Lower lobe of right lung (tissue), 2 donors: ENCODE measurements at regions not wholly inside any gene's neighbourhood (a gene's known extent, or its start where the extent isn't known, plus 50 kb on each side); places are given as distances from the start of the nearest gene placed in this dataset.
A peak's percentile ranks its signal among the peaks of the same experiment; 100 is the strongest.

ENCODE experiments used
- ATAC-seq, 2 donors: fragments of 200-7000 bp; cut with Tn5 transposase; one replicate each; pipeline ENCODE4 v1.9.1; 2020 to 2022; ENCODE audit warnings: mild to moderate bottlenecking in 2 of 2, moderate library complexity in 2 of 2
- DNase-seq: peaks from one replicate; pipeline ENCODE4 v3.0.0-alpha.2; 2020
- H3K27ac ChIP-seq: fragments of 200-600 bp; one replicate; pipeline ENCODE4 v1.8.0; 2022
- H3K27me3 ChIP-seq: fragments of 200-600 bp; one replicate; pipeline ENCODE4 v1.8.0; 2022; ENCODE audit warnings: low read depth
- H3K36me3 ChIP-seq: fragments of 200-600 bp; one replicate; pipeline ENCODE4 v1.8.0; 2022; ENCODE audit warnings: mild to moderate bottlenecking
- H3K4me1 ChIP-seq: fragments of 200-600 bp; one replicate; pipeline ENCODE4 v1.8.0; 2022
- H3K4me3 ChIP-seq: fragments of 200-600 bp; one replicate; pipeline ENCODE4 v1.8.0; 2022; ENCODE audit warnings: mild to moderate bottlenecking
- H3K9me3 ChIP-seq: fragments of 200-600 bp; one replicate; pipeline ENCODE4 v1.8.0; 2022
- intact Hi-C: fragments of 100-400 bp; cut with DNase I; formaldehyde crosslinking; loops from one replicate; pipeline ENCODE4 v1.11.0; 2022
- TF ChIP-seq, protein P1 (sequence below): fragments of 200-600 bp; IDR thresholded peaks from one replicate; pipeline ENCODE4 v1.8.0; 2022; ENCODE audit warnings: antibody characterized with exemption, mild to moderate bottlenecking
- donor health status: DM: no; HTN: yes; CAD: no; lungs with severe emphysema.

GRCh38 chr4:175386776-175387507 is 425.1 kb downstream of the GPM6A start:
- TF ChIP-seq, protein P1, sequence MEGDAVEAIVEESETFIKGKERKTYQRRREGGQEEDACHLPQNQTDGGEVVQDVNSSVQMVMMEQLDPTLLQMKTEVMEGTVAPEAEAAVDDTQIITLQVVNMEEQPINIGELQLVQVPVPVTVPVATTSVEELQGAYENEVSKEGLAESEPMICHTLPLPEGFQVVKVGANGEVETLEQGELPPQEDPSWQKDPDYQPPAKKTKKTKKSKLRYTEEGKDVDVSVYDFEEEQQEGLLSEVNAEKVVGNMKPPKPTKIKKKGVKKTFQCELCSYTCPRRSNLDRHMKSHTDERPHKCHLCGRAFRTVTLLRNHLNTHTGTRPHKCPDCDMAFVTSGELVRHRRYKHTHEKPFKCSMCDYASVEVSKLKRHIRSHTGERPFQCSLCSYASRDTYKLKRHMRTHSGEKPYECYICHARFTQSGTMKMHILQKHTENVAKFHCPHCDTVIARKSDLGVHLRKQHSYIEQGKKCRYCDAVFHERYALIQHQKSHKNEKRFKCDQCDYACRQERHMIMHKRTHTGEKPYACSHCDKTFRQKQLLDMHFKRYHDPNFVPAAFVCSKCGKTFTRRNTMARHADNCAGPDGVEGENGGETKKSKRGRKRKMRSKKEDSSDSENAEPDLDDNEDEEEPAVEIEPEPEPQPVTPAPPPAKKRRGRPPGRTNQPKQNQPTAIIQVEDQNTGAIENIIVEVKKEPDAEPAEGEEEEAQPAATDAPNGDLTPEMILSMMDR = no peak
- Histone ChIP-seq H3K4me1 (no peaks in the 10 kb centered on the region), H3K27ac (no peak overlapping the region), H3K36me3 (no peaks in the 10 kb centered on the region), H3K27me3 (no peaks in the 10 kb centered on the region), H3K9me3 (no peaks in the 10 kb centered on the region), H3K4me3 (no peak overlapping the region)
- DNase-seq (no peak), ATAC-seq (peak in 1 of 2 donors; percentile 17)
- intact Hi-C loops = no loop called here

- TF ChIP-seq, protein P1 = no peak
- no peak overlapping the region for H3K27ac ChIP-seq
- no peak for ATAC-seq
- no peaks in the 10 kb centered on the region for H3K9me3 ChIP-seq
- no peaks in the 10 kb centered on the region for H3K27me3 ChIP-seq
- intact Hi-C loops = no loop called here
- H3K36me3 ChIP-seq = no peaks in the 10 kb centered on the region
- no peak overlapping the region for H3K4me3 ChIP-seq
- DNase-seq = no peak
- no peaks in the 10 kb centered on the region for H3K4me1 ChIP-seq
Observed at GRCh38 chr4:175394208-175394607, 417.9 kb downstream of the GPM6A start.

GRCh38 chr4:175405961-175406360 is 406.1 kb downstream of the GPM6A start:
- H3K9me3 ChIP-seq = no peaks in the 10 kb centered on the region
- intact Hi-C loops = no loop called here
- DNase-seq (no peak), ATAC-seq (no peak)
- H3K27ac ChIP-seq = no peak overlapping the region
- H3K27me3 ChIP-seq = no peaks in the 10 kb centered on the region
- H3K36me3 ChIP-seq = no peaks in the 10 kb centered on the region
- H3K4me1 ChIP-seq = no peaks in the 10 kb centered on the region
- TF ChIP-seq, protein P1 = no peak
- H3K4me3 ChIP-seq = no peak overlapping the region

DNA sequence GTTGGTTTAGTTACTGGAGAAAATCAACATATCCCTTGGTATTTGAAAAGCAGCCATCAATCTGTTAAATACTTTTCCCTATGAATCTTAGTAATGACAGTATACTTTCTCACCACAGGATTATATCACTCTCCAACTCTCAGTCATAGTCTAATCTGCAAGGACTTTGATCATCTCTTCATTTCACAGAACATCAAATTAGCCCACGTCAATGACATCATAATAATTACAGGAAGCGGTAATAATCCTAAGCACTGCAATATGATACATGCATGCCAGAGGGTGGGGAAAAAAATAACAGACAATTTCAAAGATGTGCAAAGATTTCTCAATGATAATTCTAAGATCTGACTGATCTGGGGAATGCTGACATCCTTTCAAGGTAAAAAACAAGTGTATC is 404.1 kb downstream of the GPM6A start:
- no peak overlapping the region for H3K4me3 ChIP-seq
- no peak overlapping the region for H3K27ac ChIP-seq
- no peak for DNase-seq
- intact Hi-C loops = no loop called here
- H3K27me3 ChIP-seq = no peaks in the 10 kb centered on the region
- ATAC-seq = no peak
- no peaks in the 10 kb centered on the region for H3K4me1 ChIP-seq
- TF ChIP-seq, protein P1 = no peak
- H3K9me3 ChIP-seq = no peaks in the 10 kb centered on the region
- no peaks in the 10 kb centered on the region for H3K36me3 ChIP-seq

DNA sequence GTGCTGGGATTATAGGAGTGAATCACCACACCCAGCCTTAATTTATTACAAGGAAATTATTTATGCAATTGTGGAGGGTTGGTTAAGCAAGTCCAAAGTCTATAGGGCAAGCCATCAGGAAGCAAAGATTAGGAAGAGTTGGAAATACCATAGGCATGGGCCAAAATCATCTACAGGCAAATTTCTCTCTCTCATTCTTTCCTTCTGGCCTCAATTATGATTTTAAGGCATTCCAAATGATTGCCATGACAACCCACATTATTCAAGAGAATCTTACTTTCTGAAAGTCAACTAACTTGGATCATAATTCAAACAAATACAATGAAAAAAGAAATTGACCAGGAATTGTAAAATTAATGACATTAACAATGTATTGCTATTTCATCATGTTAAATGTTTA is 400.8 kb downstream of the GPM6A start:
- TF ChIP-seq, protein P1 = no peak
- no peaks in the 10 kb centered on the region for H3K27me3 ChIP-seq
- ATAC-seq (no peak), DNase-seq (no peak)
- H3K4me3 ChIP-seq = no peak overlapping the region
- peaks cover 5% of the 10 kb centered on the region for H3K9me3 ChIP-seq
- no peaks in the 10 kb centered on the region for H3K4me1 ChIP-seq
- H3K36me3 ChIP-seq = no peaks in the 10 kb centered on the region
- intact Hi-C loops = no loop called here
- no peak overlapping the region for H3K27ac ChIP-seq
